Gastroesophageal sphincter (tissue), 3 donors: ENCODE measurements at regions not wholly inside any gene's neighbourhood (a gene's known extent, or its start where the extent isn't known, plus 50 kb on each side); places are given as distances from the start of the nearest gene placed in this dataset.

Experiments
- CTCF ChIP-seq, 4 experiments: fragments of 200-600 bp in 2 of 4; fragments of 450-650 bp in 2 of 4; sonication (generic) in 1 of 4; IDR thresholded peaks; one replicate each; pipeline ENCODE4 v1.5.1; 2017 to 2019; ENCODE audit warnings: antibody characterized with exemption in 4 of 4, mild to moderate bottlenecking in 2 of 4, moderate library complexity in 2 of 4
- POLR2A ChIP-seq, 2 donors: fragments of 450-650 bp; IDR thresholded peaks; one replicate each; pipeline ENCODE4 v1.6.1; 2017; ENCODE audit warnings: antibody characterized with exemption in 2 of 2, mild to moderate bottlenecking in 2 of 2, moderate library complexity in 1 of 2

- TF ChIP-seq POLR2A (IDR thresholded peaks at IDR 0.05) = no peak
- no peak for TF ChIP-seq CTCF (IDR thresholded peaks at IDR 0.05)
Measured at GRCh38 chr18:25896956-25897355, 193.5 kb downstream of the SS18 start.
